ENCODE measurements at regions not wholly inside any gene's neighbourhood (a gene's known extent, or its start where the extent isn't known, plus 50 kb on each side); places are given as distances from the start of the nearest gene placed in this dataset.

GRCh38 chr4:115315182-115315581 is 201.8 kb upstream of the NDST4 start:
- Histone ChIP-seq H3K9ac (ENCODE audit: extremely low read depth, insufficient read length, low read length) (no peak overlapping the region), H3K27me3 (ENCODE audit: insufficient read depth, low read length) (no peaks in the 10 kb centered on the region), H3K4me1 (ENCODE audit: insufficient read depth, low read length) (no peaks in the 10 kb centered on the region; the same call in 1 of the 2 replicates), H2BK20ac (ENCODE audit: low read depth, low read length, poor library complexity, severe bottlenecking) (no peak overlapping the region), H4K91ac (ENCODE audit: insufficient read length, low read depth, low read length) (no peak overlapping the region), H3K14ac (ENCODE audit: insufficient read depth, low read length) (no peak overlapping the region), H2BK15ac (ENCODE audit: low read depth, low read length) (no peak overlapping the region), H2BK5ac (ENCODE audit: insufficient read length, low read length) (no peak overlapping the region), H3K79me2 (ENCODE audit: insufficient read depth, low read length) (no peaks in the 10 kb centered on the region), H4K20me1 (ENCODE audit: control insufficient read depth, insufficient read depth, insufficient read length) (no peaks in the 10 kb centered on the region), H3K4ac (ENCODE audit: low read depth, low read length) (no peak overlapping the region), H4K8ac (replicated peaks; ENCODE audit: insufficient read length, low read depth, low read length) (no peak overlapping the region), H2AK5ac (ENCODE audit: insufficient read length, low read length) (no peak overlapping the region), H3K4me2 (ENCODE audit: insufficient read depth, insufficient read length, low read length) (no peak overlapping the region), H3K79me1 (ENCODE audit: insufficient read depth, low read depth, low read length, poor library complexity, severe bottlenecking) (no peaks in the 10 kb centered on the region), H4K5ac (ENCODE audit: insufficient read length, low read depth, low read length) (no peak overlapping the region), H2BK120ac (ENCODE audit: low read depth, low read length, poor library complexity, severe bottlenecking) (no peak overlapping the region), H3K56ac (ENCODE audit: insufficient read length, low read depth, low read length) (no peak overlapping the region), H3K18ac (ENCODE audit: insufficient read length, low read depth, low read length) (no peak overlapping the region), H3K23ac (ENCODE audit: insufficient read length, low read depth, low read length) (no peak overlapping the region), H3T11ph (ENCODE audit: low read length) (no peak overlapping the region), H2AFZ (ENCODE audit: low read length) (no peak overlapping the region), H3K9me3 (ENCODE audit: control insufficient read depth, low read depth, low read length) (no peaks in the 10 kb centered on the region), H3K27ac (ENCODE audit: insufficient read length, low read depth, low read length) (no peak overlapping the region), H3K23me2 (ENCODE audit: insufficient read length, low read depth, low read length, poor library complexity, severe bottlenecking) (no peaks in the 10 kb centered on the region), H2BK12ac (ENCODE audit: insufficient read length, low read depth, low read length) (no peak overlapping the region)
- Mint-ChIP-seq H3K27ac (peak overlapping the region in 1 of 3 experiments; percentile 79; a peak in 2 of 7 replicates), H3K4me3 (no peak overlapping the region), H3K27me3 (ENCODE audit: low read depth) (no peaks in the 10 kb centered on the region), H3K9me3 (no peaks in the 10 kb centered on the region), H3K4me1 (peaks cover 6 to 10% of the 10 kb centered on the region in 2 experiments; a peak in 3 of 4 replicates), H3K36me3 (ENCODE audit: insufficient read depth in 1 of 3, low read depth in 3 of 3) (no peaks in the 10 kb centered on the region)
- TF ChIP-seq CTCF (conservative IDR thresholded peaks at IDR 0.05), result peak; percentile 33; the same call in 2 of the 3 replicates
- no CpG with 5 or more reads among the region's 4 CpGs for WGBS (ENCODE audit: extremely low coverage, insufficient read length, low lambda C conversion rate)
- peak; percentile 43 for DNase-seq
